MM.1S (cell line): ENCODE measurements at regions not wholly inside any gene's neighbourhood (a gene's known extent, or its start where the extent isn't known, plus 50 kb on each side); places are given as distances from the start of the nearest gene placed in this dataset.

Experiments used
- CTCF ChIP-seq: fragments of 300-600 bp; sonication (generic); IDR thresholded peaks from 2 replicates; pipeline ENCODE4 v1.5.1; 2016; ENCODE audit warnings: antibody characterized with exemption, low read length, mixed read lengths
- EZH2 ChIP-seq: fragments of 300-600 bp; sonication (generic); optimal IDR thresholded peaks from 2 replicates; pipeline ENCODE3; 2017; ENCODE audit warnings: low read depth, mild to moderate bottlenecking, antibody characterized with exemption, low read length, mixed read lengths
- EZH2phosphoT487 ChIP-seq: fragments of 300-600 bp; sonication (generic); IDR thresholded peaks from 2 replicates; pipeline ENCODE4 v1.6.1; 2018; ENCODE audit warnings: antibody characterized with exemption, low read length

- no peak for TF ChIP-seq CTCF
- no peak for TF ChIP-seq EZH2
- TF ChIP-seq EZH2phosphoT487: no peak
These were observed 153.1 kb upstream of the FOXG1 start for GRCh38 chr14:28613532-28613931.
